Skeletal muscle tissue (tissue), 3 donors: ENCODE measurements at regions not wholly inside any gene's neighbourhood (a gene's known extent, or its start where the extent isn't known, plus 50 kb on each side); places are given as distances from the start of the nearest gene placed in this dataset.
"Not testable (repeated sequence)": the region's sequence is repeated elsewhere in the genome, so short reads cannot be mapped to it uniquely, and the experiment has no call there.

Experiments used
- H3K27ac ChIP-seq: one replicate; pipeline ENCODE4 v1.7.0; 2013; ENCODE audit warnings: mild to moderate bottlenecking, low read depth, low read length, inconsistent platforms
- H3K27me3 ChIP-seq, 3 donors: one replicate each; pipeline ENCODE4 v1.7.0; 2013; ENCODE audit warnings: low read length in 3 of 3; ENCODE audit not compliant: control insufficient read depth in 3 of 3, insufficient read depth in 3 of 3
- H3K36me3 ChIP-seq, 3 donors: one replicate each; pipeline ENCODE4 v1.7.0; 2013; ENCODE audit warnings: low read length in 3 of 3; ENCODE audit not compliant: control insufficient read depth in 3 of 3, insufficient read depth in 3 of 3
- H3K4me1 ChIP-seq, 3 donors: one replicate each; pipeline ENCODE4 v1.7.0; 2013; ENCODE audit warnings: low read length in 3 of 3, mild to moderate bottlenecking in 3 of 3; ENCODE audit not compliant: control insufficient read depth in 3 of 3, insufficient read depth in 3 of 3
- H3K4me3 ChIP-seq, 3 donors: one replicate each; pipeline ENCODE4 v1.7.0; 2013; ENCODE audit warnings: low read length in 3 of 3
- H3K9ac ChIP-seq, 3 donors: one replicate each; pipeline ENCODE4 v1.7.0; 2013; ENCODE audit warnings: low read length in 3 of 3, mild to moderate bottlenecking in 3 of 3, moderate library complexity in 2 of 3, low read depth in 1 of 3
- H3K9me3 ChIP-seq, 3 donors: one replicate each; pipeline ENCODE4 v1.7.0; 2013; ENCODE audit warnings: low read length in 3 of 3; ENCODE audit not compliant: control insufficient read depth in 3 of 3
- donor health status: Osteomylitis.

DNA sequence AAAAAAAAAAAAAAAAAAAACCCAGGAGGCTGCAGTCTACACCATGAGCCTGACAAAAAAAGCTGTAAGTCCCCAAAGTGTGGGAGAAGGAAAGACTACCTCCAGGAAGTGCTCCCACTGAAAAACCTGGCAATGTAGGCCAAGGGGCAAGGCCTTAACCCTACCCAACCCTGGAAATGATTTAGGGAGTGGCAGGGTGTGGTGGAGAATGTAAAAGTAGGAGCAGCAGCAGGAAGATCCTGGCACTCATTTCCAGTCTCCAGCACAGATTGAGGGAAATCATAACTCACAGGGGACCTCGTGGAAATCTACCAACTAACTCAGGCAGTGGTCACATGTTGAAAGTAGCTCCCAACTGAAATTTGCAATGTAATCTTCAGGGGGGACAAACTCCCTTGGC, 839.5 kb downstream of the EPHA3 start:
- Histone ChIP-seq H3K27ac (no peak overlapping the region), H3K4me3 (no peak overlapping the region), H3K9ac (no peak overlapping the region), H3K4me1 (peaks cover 0 to 3% (median 0%) of the 10 kb centered on the region in 3 donors), H3K9me3 (no peaks in the 10 kb centered on the region), H3K27me3 (no peaks in the 10 kb centered on the region), H3K36me3 (no peaks in the 10 kb centered on the region)

- H3K9me3 ChIP-seq, result no peaks in the 10 kb centered on the region
- no peak overlapping the region for H3K27ac ChIP-seq
- H3K27me3 ChIP-seq, result no peaks in the 10 kb centered on the region
- no peak overlapping the region for H3K9ac ChIP-seq
- peaks cover 0 to 3% (median 0%) of the 10 kb centered on the region in 3 donors for H3K4me1 ChIP-seq
- H3K36me3 ChIP-seq, result no peaks in the 10 kb centered on the region
- H3K4me3 ChIP-seq, result no peak overlapping the region
These were observed 840.0 kb downstream of the EPHA3 start for GRCh38 chr3:89947337-89947954.

DNA sequence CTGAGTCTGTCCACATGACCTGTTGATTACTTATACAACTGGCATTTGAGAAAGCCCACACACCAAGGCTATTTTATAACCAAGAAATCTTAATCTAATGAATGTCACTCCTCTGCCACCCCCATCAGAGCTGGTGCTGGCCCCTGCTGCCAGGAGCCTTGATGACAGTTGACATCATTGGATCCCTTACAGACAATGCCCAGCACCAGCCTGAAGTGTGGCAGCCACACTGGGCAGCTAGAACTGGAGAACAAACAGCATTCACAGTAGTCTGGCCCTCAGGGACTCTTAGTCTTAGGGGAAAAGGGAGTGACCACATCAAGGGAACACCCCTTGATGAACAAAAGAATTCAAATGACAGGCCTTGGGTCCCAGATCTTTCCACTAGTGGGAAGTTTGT, 840.6 kb downstream of the EPHA3 start:
- Histone ChIP-seq H3K4me3 (no peak overlapping the region), H3K36me3 (no peaks in the 10 kb centered on the region), H3K27ac (no peak overlapping the region), H3K9me3 (no peaks in the 10 kb centered on the region), H3K4me1 (peaks cover 0 to 3% (median 0%) of the 10 kb centered on the region in 3 donors), H3K27me3 (no peaks in the 10 kb centered on the region), H3K9ac (no peak overlapping the region)

GRCh38 chr3:89950772-89951171, 843.4 kb downstream of the EPHA3 start:
- no peaks in the 10 kb centered on the region for H3K27me3 ChIP-seq
- H3K4me3 ChIP-seq, result no peak overlapping the region
- no peak overlapping the region for H3K27ac ChIP-seq
- no peak overlapping the region for H3K9ac ChIP-seq
- H3K4me1 ChIP-seq, result peaks cover 0 to 3% (median 0%) of the 10 kb centered on the region in 3 donors
- H3K9me3 ChIP-seq, result no peaks in the 10 kb centered on the region
- no peaks in the 10 kb centered on the region for H3K36me3 ChIP-seq

- no peaks in the 10 kb centered on the region for H3K27me3 ChIP-seq
- no peak overlapping the region for H3K9ac ChIP-seq
- no peaks in the 10 kb centered on the region for H3K9me3 ChIP-seq
- H3K36me3 ChIP-seq, result no peaks in the 10 kb centered on the region
- no peak overlapping the region for H3K4me3 ChIP-seq
- H3K4me1 ChIP-seq, result no peaks in the 10 kb centered on the region
- no peak overlapping the region for H3K27ac ChIP-seq
These were observed 846.7 kb downstream of the EPHA3 start for GRCh38 chr3:89954137-89954536.

GRCh38 chr3:89955156-89955555, 847.7 kb downstream of the EPHA3 start:
- no peak overlapping the region for H3K4me3 ChIP-seq
- H3K9ac ChIP-seq, result no peak overlapping the region
- no peaks in the 10 kb centered on the region for H3K36me3 ChIP-seq
- no peaks in the 10 kb centered on the region for H3K27me3 ChIP-seq
- H3K4me1 ChIP-seq, result no peaks in the 10 kb centered on the region
- H3K27ac ChIP-seq, result no peak overlapping the region
- no peaks in the 10 kb centered on the region for H3K9me3 ChIP-seq

DNA sequence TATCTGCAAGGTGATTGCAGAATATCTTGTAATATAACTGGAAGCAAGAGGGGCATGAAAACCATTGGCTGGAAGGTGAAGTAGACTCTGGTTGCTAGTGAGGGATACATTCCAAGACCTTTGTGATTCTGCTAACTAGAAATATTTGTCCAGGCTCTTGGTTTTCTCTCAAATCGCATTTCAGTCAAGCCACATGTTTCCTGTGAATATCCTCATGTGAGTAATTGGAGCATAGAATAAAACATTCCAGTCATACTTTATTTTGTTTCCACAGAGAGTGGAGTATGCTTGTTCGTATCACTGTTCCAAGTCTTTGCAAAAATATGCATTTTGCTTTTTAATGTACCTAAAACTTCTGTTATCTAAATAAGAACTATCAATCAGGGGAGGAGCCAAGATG, 850.0 kb downstream of the EPHA3 start:
- Histone ChIP-seq H3K27me3 (no peaks in the 10 kb centered on the region), H3K4me1 (no peaks in the 10 kb centered on the region), H3K27ac (no peak overlapping the region), H3K9me3 (no peaks in the 10 kb centered on the region), H3K9ac (no peak overlapping the region), H3K4me3 (no peak overlapping the region), H3K36me3 (no peaks in the 10 kb centered on the region)

DNA sequence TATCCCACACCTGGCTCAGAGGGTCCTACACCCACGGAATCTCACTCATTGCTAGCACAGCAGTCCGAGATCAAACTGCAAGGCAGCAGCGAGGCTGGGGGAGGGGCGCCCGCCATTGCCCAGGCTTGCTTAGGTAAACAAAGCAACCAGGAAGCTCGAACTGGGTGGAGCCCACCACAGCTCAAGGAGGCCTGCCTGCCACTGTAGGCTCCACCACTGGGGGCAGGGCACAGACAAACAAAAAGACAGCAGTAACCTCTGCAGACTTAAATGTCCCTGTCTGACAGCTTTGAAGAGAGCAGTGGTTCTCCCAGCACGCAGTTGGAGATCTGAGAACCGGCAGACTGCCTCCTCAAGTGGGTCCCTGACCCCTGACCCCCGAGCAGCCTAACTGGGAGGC, 850.7 kb downstream of the EPHA3 start:
- H3K4me1 ChIP-seq, H3K4me3 ChIP-seq, H3K9me3 ChIP-seq, H3K27me3 ChIP-seq, H3K36me3 ChIP-seq, H3K9ac ChIP-seq, H3K27ac ChIP-seq: not testable (repeated sequence)

DNA sequence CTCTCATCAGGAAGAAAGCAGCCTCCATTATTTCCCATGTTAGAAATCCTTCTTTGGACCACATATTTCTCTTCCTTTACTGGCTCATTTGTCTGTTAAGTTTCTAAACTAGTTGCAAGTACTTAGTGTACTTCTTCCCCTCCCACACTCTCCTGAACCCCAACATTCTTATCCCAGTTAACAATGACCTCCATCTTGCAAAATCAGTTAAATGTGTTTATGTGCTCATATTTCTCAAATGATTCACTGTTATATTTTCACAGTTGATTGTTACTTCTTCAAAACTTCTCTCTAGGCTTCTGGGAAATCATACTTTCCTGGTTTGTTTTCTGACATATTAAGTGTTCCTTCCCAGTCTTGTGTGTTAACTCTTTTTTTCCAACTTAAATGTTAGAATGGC, 856.9 kb downstream of the EPHA3 start:
- H3K4me3 ChIP-seq, result no peak overlapping the region
- no peaks in the 10 kb centered on the region for H3K4me1 ChIP-seq
- no peaks in the 10 kb centered on the region for H3K36me3 ChIP-seq
- H3K9me3 ChIP-seq, result no peaks in the 10 kb centered on the region
- no peak overlapping the region for H3K27ac ChIP-seq
- H3K9ac ChIP-seq, result no peak overlapping the region
- H3K27me3 ChIP-seq, result no peaks in the 10 kb centered on the region

DNA sequence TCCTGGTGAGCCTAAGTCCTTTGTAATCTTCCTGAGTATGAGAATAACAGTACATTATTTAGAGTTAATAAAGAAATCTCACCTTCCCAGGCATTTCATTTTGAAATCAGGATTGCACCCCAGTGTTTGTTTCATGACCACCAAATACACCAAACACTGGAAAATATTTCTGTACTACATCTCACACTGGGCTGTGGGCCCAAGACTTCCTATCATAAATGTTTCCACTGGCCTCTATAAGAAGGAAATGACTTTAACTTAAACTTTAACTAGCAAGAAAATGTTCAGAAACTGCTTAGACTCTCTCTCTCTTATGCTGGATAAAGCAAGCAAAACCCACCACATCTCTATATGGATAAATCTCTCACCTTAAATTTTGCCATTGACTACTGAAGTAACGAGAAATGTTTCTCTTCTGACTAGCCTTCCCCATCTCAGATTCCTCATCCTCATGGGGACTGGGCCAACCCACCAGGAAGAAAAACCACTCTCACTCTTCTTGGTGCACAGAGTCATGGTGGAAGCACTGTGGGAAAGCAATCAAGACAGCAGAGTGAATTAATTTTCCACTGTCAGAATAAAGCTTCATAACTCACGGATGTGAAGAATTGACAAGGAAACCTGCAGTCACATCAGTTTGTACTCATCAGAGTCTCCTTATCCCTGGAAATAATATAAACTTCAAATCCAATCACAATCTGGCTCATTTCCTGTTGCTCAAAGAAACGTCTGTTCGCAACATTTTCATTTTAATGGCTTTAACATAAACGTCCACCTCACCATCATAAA, 859.6 kb downstream of the EPHA3 start:
- Histone ChIP-seq H3K9ac (no peak overlapping the region), H3K9me3 (no peaks in the 10 kb centered on the region), H3K27ac (no peak overlapping the region), H3K27me3 (no peaks in the 10 kb centered on the region), H3K4me3 (no peak overlapping the region), H3K4me1 (no peaks in the 10 kb centered on the region), H3K36me3 (no peaks in the 10 kb centered on the region)
